MCF 10A (cell line): ENCODE measurements at regions not wholly inside any gene's neighbourhood (a gene's known extent, or its start where the extent isn't known, plus 50 kb on each side); places are given as distances from the start of the nearest gene placed in this dataset.

ENCODE experiments used
- BruUV-seq: library from RNA; stranded (reverse); fragments of 400-500 nt; replicated peaks from 2 replicates; lab custom pipeline; 2021; lab: Mats Ljungman, UMichigan
- CTCF ChIA-PET: fragments of 300-600 bp; sonication (Branson Sonifier 250); formaldehyde crosslinking; extraction: SDS; loops from one replicate; lab custom pipeline; 2021; ENCODE audit warnings: antibody characterized with exemption, inconsistent platforms; lab: Yijun Ruan, JAX
- POLR2A ChIA-PET: fragments of 300-600, 350-650 bp; sonication (Branson Sonifier 250); formaldehyde crosslinking; extraction: SDS; loops from one replicate; lab custom pipeline; 2020; ENCODE audit warnings: antibody characterized with exemption, inconsistent platforms; lab: Yijun Ruan, JAX
- DNase-seq: peaks from one replicate; pipeline ENCODE4 v3.0.0-alpha.2; 2018; ENCODE audit not compliant: unreplicated experiment
- H3K27ac Mint-ChIP-seq: one replicate; pipeline ENCODE4 v1.8.0; 2022; ENCODE audit warnings: mild to moderate bottlenecking, low read depth, mixed read lengths; ENCODE audit not compliant: unreplicated experiment
- H3K27me3 Mint-ChIP-seq: one replicate; pipeline ENCODE4 v1.8.0; 2022; ENCODE audit warnings: mixed read lengths; ENCODE audit not compliant: insufficient read depth, unreplicated experiment
- H3K36me3 Mint-ChIP-seq: one replicate; pipeline ENCODE4 v1.8.0; 2022; ENCODE audit warnings: mild to moderate bottlenecking, moderate library complexity, mixed read lengths; ENCODE audit not compliant: insufficient read depth, unreplicated experiment
- H3K4me1 Mint-ChIP-seq: one replicate; pipeline ENCODE4 v1.8.0; 2022; ENCODE audit warnings: mixed read lengths; ENCODE audit not compliant: insufficient read depth, unreplicated experiment
- H3K4me3 Mint-ChIP-seq: one replicate; pipeline ENCODE4 v1.8.0; 2022; ENCODE audit warnings: mild to moderate bottlenecking, moderate library complexity, mixed read lengths; ENCODE audit not compliant: unreplicated experiment
- H3K9me3 Mint-ChIP-seq: one replicate; pipeline ENCODE4 v1.8.0; 2022; ENCODE audit warnings: mixed read lengths; ENCODE audit not compliant: unreplicated experiment
- CTCF ChIP-seq: fragments of 200-600 bp; IDR thresholded peaks from one replicate; pipeline ENCODE4 v1.8.0; 2022; ENCODE audit warnings: antibody characterized with exemption, mild to moderate bottlenecking; ENCODE audit not compliant: unreplicated experiment
- intact Hi-C: fragments of 100-400 bp; cut with micrococcal nuclease; formaldehyde crosslinking; loops from 2 replicates; pipeline ENCODE4 v1.14.1; 2022

GRCh38 chr10:3473271-3473670 is 300.7 kb upstream of the PITRM1 start:
- Mint-ChIP-seq H3K4me3 (no peak overlapping the region), H3K36me3 (peaks cover 5% of the 10 kb centered on the region), H3K4me1 (peaks cover 43% of the 10 kb centered on the region), H3K27ac (peak overlapping the region; percentile 74), H3K9me3 (no peaks in the 10 kb centered on the region), H3K27me3 (no peaks in the 10 kb centered on the region)
- BruUV-seq: no TSS peak
- intact Hi-C loops: no loop called here
- ChIA-PET POLR2A (interaction anchor here (0.7 to 2.0 kb wide), 20 partner anchors 9 to 881 kb away, joined by 3 to 24 read pairs (median 4); partner anchors contain the start of gene KLF6), CTCF (no interaction called here)
- DNase-seq: peak; percentile 47
- TF ChIP-seq CTCF: no peak

- peak; percentile 67 for DNase-seq
- intact Hi-C loops: no loop called here
- ChIA-PET CTCF (no interaction called here), POLR2A (interaction anchor here (0.6 to 2.0 kb wide), 24 partner anchors 10 to 882 kb away, joined by 3 to 24 read pairs (median 4); partner anchors contain the start of gene KLF6)
- Mint-ChIP-seq H3K4me1 (peaks cover 44% of the 10 kb centered on the region), H3K36me3 (no peaks in the 10 kb centered on the region), H3K27me3 (no peaks in the 10 kb centered on the region), H3K9me3 (no peaks in the 10 kb centered on the region), H3K4me3 (peak overlapping the region; percentile 13), H3K27ac (peak overlapping the region; percentile 74)
- TF ChIP-seq CTCF: no peak
- no TSS peak for BruUV-seq
These were observed 299.9 kb upstream of the PITRM1 start for GRCh38 chr10:3472287-3473051.

- H3K36me3 Mint-ChIP-seq: no peaks in the 10 kb centered on the region
These were observed 299.3 kb upstream of the PITRM1 start for GRCh38 chr10:3471927-3472286.

More at GRCh38 chr10:3471927-3472286, 299.3 kb upstream of the PITRM1 start:
- no TSS peak for BruUV-seq
- Mint-ChIP-seq H3K9me3 (no peaks in the 10 kb centered on the region), H3K4me1 (peaks cover 44% of the 10 kb centered on the region), H3K4me3 (no peak overlapping the region), H3K27ac (peak overlapping the region; percentile 74), H3K27me3 (no peaks in the 10 kb centered on the region)
- intact Hi-C loops: no loop called here
- CTCF ChIA-PET: interaction anchor here (0.7 kb wide), 1 partner anchor 253 kb away, joined by 3 read pairs; no protein-coding TSS in a partner anchor
- DNase-seq: no peak
- TF ChIP-seq CTCF: no peak
- POLR2A ChIA-PET: interaction anchor here (1.0 to 2.0 kb wide), 13 partner anchors 10 to 312 kb away, joined by 3 to 24 read pairs (median 5); partner anchors contain the start of gene KLF6
